ENCODE measurements at regions not wholly inside any gene's neighbourhood (a gene's known extent, or its start where the extent isn't known, plus 50 kb on each side); places are given as distances from the start of the nearest gene placed in this dataset.
"Not testable (repeated sequence)": the region's sequence is repeated elsewhere in the genome, so short reads cannot be mapped to it uniquely, and the experiment has no call there.

DNA sequence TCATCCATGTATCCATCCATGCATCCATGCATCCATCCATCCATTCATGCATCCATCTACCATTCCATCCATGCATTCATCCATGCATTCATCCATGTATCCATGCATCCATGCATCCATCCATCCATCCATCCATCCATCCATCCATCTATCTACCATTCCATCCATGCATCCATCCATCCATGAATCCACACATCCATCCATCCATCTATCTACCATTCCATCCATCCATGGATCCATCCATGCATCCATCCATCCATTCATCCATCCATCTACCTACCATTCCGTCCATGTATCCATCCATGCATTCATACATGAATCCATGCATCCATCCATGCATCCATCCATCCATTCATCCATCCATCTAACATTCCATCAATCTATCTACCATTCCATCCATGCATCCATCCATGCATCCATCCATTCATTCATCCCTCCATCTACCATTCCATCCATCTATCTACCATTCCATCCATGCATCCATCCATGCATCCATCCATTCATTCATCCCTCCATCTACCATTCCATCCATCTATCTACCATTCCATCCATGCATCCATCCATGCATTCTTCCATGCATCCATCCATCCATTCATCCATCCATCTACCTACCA, 257.2 kb downstream of the CRLF2 start:
- DNase-seq (ENCODE audit: low read depth in 2 of 2) = not testable (repeated sequence)

DNA sequence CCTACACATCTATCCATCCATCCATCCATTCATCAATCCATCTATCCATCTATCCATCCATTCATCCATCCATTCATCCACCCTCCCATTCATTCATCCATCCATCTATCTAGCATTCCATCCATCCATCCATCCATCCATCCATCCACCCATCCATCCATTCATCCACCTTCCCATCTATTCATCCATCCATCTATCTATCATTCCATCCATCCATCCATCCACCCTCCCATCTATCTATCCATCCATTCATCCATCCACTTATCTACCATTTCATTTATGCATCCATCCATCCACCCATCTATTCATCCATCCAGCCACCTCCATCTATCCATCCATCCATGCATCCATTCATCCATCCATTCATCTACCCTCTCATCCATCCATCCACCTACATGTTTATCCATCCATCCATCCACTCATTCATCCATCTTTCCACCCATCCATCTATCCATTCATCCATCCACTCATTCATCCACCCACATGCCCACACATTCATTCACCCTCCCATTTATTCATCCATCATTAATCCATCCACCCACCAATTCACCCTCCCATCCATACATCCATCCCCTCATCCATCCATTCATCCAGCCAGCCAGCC, 258.5 kb downstream of the CRLF2 start:
- DNase-seq (ENCODE audit: low read depth in 2 of 2) = no peak

DNA sequence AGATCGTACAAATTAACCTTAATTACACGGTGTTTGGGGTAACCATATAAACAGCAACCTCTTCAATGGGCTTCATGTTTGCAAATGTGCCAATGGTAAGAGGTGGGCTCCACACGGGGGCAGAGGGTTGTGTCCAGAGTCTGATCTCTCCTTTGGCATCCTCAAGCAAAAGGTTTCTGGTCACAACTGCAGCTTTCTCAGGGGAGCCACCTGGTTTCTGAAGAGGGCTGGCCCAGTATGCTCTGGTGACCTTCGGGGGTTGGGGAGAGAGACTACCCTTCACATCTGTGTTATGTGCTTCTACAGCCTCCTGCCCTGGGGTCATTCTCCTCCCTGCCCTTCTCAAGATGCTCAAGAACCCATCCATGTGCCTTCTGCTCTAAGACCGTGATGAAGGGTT, 259.6 kb downstream of the CRLF2 start:
- DNase-seq (ENCODE audit: low read depth in 2 of 2) = no peak

DNA sequence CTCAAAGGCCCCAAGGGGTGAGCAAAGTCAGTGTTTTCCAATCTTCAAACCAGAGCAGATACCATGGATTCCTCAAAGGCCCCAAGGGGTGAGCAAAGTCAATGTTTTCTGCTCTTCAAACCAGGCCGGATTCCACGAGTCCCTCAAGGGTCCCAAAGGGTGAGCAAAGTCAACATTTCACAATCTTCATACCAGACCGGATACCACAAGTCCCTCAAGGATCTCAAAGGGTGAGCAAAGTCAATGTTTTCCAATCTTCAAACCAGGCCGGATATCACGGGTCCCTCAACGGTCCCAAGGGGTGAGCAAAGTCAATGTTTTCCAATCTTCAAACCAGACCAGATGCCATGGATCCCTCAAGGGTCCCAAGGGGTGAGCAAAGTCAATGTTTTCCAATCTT, 265.2 kb downstream of the CRLF2 start:
- not testable (repeated sequence) for DNase-seq (ENCODE audit: low read depth in 2 of 2)

DNA sequence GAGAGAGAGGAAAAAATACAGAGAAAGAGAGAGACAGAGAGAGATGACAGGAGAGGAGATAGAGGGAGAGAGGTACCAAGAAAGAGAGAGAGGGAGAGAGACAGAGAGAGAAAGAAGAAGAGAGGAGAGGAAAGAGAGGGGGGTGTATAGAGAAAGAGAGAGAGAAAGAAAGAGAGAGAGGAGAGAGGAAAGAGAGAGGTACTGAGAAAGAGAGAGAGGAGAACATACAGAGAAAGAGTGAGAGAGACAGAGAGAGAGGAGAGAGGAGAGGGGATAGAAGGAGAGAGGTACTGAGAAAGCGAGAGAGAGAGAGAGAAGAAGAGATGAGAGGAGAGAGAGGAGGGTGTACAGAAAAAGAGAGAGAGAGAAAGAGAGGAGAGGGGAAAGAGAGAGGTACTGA, 269.4 kb downstream of the CRLF2 start:
- no peak for DNase-seq (ENCODE audit: low read depth in 2 of 2)

DNA sequence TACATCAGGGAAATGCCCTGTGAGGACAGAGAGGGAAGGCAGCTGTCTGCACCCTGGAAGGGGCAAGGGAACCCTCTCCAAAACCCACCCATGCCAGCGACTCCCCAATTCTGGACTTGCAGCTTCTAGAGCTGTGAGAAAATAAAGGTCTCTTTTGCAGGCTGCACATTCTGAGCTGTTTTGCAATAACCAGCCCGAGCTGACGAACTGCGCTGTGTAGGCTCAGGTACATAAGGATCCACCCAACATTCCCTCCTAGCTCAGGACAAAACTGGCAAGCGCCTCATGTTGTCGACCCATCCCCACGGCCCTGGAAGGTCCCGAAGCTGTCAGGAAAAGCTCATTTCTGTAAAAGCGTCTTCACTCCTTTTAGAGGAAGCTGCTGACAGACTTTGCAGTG, 271.8 kb downstream of the CRLF2 start:
- DNase-seq (ENCODE audit: low read depth in 2 of 2) = no peak

DNA sequence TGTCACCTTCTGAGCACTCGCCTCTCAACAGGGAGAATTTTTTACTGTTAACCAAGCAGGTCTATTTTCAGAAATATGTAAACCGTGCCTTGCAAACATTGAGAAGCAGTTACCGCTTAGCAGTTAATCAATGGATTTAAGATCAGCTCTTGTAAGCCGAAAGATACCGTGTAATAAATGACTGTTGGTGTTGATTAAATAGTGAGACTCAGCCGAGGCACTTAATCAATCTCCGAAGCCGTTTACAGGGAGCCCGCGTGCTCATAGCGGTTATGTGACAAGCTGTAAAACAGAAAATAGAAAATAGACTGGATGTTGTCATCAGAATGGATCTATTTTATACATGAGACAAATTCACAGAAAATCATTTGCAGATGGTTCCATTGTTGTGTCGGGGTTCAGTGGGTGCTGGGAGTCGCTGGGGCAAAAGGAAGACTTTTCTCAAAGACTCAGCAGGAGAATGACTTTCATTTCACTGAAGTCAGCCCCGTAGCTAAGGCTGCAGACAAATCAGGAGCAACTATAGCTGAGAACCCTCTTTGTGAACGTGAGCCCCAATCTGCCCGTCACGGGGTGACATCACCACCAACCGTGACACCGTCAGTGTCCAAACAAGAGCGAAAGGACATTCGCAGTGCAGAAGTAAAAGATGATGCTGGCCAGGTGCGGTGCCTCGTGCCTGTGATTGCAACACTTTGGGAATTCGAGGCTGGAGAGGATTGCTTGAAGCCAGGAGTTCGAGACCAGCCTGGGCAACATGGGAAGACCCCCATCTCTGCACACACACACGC, 275.3 kb downstream of the CRLF2 start:
- no peak for DNase-seq (ENCODE audit: low read depth in 2 of 2)

DNA sequence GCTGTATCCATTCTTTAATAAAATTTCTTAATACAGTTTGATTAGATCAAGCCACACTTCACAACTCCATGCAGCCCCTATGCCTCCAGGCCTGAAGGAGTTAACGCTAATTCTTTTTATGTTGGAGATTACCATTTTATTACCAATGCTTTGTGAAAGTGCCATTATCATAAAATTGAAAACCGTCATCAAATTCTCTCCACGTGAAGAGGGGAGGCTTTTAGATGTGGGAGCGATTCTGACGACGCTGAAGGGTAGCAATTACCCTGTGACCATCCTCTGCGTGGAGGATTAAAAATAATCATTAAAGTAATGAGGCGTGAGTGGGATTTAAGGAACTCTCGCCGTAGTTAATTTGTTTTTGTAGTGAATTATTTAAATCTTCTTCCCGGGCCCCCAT, 278.8 kb downstream of the CRLF2 start:
- DNase-seq (ENCODE audit: low read depth in 2 of 2) = no peak

DNA sequence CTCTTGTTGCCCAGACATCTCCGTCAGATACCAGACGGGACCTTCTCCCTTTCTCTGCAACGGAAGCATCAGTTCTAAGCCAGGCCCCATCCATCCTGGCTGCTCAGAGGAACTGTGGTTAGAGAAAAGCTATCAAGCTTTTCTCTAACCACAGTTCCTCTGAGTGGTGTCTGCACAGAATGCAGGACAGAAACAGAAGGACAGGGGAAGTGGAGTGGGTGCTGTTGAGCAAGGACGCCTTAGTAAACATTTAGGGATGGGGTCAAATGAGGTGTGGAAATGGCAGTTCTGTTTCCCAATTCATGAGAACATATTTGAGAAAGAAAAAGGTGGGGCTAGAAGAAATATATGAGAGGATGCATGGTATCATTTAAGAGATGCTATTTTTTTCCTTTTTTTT, 283.8 kb downstream of the CRLF2 start:
- DNase-seq (ENCODE audit: low read depth in 2 of 2) = no peak

DNA sequence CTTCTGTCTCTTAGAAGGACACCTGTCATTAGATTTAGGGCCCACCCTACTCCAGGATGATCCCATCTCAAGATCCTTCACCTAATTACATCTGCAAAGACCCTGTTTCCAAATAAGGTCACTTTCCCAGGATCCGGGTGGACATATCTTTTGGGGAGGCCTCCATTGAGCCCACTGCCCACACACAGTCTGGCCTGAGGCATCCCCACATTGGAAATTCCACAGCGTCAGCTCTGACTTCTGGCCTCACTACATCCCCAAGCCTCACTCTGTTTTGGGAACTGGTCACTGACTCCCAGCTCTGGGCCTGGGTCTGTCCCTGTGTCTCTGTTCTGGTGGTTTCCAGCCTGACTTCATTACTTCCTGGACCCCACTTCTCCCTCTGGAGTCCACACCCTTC, 285.5 kb downstream of the CRLF2 start:
- no peak for DNase-seq (ENCODE audit: low read depth in 2 of 2)

DNA sequence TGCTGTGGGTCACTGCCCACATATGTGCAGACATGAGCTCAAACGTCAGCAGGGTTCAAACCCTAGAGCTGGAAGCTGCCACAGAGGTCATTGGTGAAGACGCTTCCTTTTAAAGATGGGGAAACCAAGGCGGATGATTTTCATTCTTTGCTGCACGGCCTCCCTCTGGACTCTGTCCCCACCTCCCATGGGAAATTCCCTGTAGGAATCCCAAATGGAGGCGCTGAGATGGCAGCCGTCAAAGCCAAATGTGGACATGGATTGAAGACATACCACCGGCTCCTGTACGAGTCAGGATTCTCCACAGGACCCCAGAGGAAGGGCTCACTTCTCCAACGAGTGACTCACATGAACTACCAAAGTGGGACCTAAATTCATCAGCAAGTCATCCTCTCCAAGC, 286.4 kb downstream of the CRLF2 start:
- DNase-seq (ENCODE audit: low read depth in 2 of 2) = no peak

DNA sequence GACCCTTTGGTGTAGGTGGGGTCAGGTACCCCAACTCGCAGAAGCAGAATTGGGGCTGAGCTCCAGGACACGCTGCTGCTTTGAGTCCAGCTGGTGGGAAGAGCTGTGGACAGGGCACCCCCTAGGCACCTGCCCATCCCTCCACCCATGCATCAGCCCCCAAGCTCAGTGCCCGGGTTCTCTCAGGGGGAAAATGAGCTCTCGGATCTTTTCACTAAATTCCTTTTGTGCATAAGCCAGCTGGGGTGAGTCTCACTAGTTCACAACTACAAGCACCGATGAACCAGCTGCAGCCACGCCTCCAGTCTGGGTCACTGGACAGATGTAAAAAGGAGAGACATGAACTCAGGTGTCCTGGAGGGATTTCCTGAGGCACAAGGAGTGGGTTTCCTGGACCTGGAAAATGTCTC, 286.8 kb downstream of the CRLF2 start:
- DNase-seq (ENCODE audit: low read depth in 2 of 2) = no peak

DNA sequence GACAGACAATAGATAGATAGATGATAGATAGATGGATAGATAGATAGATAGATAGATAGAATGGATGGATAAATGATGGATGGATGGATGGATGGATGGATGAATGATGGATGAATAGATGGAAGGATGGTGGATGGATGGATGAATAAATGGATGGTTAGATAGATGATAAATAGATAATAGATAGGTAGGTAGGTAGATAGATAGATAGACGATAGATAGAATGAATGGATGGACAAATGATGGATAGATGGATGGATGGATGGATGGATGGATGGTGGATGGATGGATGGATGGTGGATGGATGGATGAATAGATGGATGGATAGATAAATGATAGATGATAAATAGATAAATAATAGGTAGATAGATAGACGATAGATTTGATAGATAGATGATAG, 287.4 kb downstream of the CRLF2 start:
- no peak for DNase-seq (ENCODE audit: low read depth in 2 of 2)

DNA sequence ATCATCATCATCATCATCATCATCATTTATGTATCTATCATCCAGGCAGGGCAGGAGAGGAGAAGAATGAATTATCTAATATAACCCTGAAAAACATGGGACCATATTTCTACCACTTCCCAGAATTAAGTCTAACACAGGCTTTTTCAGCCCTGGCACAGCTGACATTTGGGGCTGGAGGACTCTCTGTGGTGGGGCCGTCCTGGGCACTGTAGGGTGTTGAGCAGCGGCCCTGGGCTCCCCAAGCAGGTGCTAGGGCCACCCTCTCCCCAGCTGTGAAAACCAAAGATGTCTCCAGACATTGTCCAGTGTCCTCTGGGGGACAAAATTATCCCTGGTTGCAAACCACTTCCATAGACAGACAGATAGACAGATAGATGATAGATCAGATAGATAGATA, 288.4 kb downstream of the CRLF2 start:
- no peak for DNase-seq (ENCODE audit: low read depth in 2 of 2)

DNA sequence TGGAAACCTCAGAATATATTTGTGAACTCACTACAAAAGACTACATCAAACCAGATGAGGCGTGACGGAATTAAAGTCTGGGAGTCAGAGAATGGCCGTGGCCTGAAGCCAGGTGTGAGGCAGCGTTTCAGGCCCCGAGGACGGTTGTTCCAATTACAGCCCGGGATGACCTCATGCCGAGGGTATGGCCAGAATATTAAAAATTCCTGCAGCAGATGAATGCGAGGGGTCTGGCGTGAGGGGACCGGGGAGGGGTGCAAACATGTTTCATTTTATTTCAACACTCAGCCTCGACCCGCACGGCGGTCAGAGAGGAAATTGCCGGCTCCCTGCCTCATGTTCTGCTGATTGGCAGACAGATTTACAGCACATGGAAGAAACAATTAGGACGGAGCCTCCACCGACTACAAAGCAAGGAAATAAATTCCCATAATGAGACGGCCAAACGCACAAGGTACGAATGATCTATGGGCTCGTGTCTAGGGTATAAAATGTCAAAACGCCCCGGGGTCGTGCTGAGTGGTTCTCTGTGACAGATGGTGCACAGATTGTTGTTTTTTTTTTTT, 289.7 kb downstream of the SHOX start:
- DNase-seq (ENCODE audit: low read depth in 2 of 2) = no peak

DNA sequence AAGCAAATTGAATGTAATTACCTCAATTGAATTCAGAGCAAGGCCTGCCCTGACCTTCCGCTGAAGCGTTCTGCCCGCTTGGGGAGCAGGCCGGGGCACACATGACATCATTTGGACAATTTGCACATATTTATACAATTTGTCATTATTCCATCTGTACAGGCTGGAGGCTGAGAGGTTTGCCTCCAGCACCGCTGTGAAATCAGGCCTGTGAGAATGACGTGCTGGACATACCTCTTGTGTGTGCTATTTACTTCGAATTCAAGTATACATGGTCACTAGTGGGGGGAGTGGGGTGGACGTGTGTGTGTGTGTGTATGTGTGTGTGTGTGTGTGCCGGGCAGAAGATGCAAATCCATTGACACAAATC, 285.6 kb downstream of the SHOX start:
- DNase-seq (ENCODE audit: low read depth in 2 of 2) = no peak

DNA sequence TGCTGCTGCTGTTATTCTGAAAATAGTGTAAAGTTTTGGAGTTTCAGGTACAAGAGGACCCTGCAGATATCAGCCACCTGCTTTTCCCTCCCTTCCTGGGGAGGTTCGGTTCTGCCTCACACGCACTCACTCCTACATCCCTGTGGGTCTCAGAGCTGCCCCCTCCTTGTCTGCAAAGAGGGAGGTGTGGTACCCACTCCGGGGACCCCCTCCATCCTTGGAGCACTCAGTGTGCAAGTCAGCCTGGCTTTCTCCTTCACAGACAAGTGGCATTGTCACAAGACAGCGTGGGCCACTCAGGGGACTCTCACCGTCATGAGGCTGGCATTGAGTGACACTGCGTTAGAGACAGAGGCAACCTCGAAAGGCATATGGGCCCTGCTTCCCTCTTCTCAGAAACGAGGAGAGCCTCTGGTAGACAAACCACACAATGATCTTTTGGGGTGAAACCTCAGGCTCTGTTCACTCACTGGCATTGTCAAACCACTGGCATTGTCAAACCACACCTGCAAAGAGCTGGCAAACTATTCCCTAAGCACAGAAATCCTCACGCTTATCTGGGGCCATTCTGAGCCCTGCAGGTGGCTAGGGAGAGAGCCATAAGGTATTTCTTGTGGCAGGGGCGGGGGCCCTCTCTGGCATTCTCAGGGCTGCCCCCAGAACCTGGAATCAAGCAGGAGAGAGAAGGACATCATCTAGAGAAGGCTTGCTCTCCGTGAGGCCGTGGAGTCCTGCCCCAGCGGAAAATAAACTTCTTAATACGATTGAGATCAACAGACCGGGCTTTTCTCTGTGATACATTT, 285.0 kb downstream of the SHOX start:
- DNase-seq (ENCODE audit: low read depth in 2 of 2) = no peak

DNA sequence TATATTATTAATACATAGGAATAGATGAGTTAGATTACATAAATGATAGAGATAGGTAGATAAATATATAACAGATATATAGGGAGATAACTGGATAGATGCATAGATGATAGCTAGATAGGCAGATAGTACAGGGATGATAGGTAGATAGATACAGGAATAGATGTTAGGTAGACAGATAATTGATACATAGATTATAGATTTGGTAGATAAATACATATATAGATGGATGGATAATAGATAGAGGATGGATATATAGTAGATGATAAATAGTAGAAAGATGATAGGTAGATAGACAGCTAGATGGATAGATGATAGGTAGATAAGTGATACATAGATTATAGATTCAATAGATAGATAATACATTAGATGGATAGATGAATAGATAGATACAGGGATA, 283.6 kb downstream of the SHOX start:
- no peak for DNase-seq (ENCODE audit: low read depth in 2 of 2)

DNA sequence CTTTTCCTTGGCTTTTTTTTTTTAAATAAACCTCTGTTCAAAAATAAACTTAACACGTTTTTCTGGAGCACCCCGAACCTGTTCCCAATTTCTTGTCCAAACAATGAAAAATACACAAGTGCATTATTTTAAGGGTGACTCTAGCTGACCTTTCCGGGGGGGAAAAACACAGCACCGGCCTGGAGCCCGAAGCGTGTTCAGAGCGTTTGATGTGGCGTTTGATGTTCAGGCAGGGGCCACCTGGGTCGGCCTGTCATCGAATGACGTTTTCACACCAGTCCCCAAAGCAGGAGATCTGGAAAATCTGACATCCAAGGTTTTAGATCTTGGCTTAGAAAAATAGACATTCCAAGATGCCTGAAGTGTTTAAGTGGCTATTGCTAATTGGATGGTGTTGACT, 282.1 kb downstream of the SHOX start:
- no peak for DNase-seq (ENCODE audit: low read depth in 2 of 2)

DNA sequence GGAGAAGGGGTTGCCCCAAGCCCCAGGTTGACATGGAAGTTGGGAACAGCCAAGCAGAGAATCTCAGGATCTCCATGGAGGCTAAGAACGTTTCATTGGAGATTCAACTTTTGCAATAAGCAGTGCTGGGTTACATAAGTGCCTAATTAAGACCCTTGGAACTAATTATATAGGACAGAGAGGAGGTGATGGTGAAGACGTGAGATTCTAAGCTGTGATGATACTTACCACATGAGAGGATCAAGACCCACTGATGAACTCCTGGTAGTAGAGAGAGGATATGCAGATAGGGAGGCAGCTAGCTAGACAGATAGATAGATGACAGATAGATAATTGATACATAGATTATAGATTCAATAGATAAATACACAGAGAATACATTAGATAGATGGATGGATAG, 278.5 kb downstream of the SHOX start:
- not testable (repeated sequence) for DNase-seq (ENCODE audit: low read depth in 2 of 2)

DNA sequence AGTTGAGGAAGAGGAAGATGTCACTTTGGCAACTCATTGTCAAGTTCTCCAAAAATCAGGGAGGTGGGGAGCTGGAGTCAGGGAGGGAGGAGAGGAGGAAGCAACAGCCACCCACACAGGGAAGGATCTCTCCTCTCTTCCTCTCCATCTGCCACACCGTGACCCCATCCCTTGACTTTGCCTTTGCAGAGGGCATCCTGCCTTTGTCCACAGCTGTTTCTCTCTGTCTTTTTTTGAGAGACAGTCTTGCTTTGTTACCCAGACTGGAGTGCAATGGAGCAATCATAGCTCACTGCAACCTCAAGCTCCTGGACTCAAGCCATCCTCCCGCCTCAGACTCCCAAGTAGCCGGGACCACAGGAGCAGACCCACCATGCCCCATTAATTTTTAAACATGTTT, 276.0 kb downstream of the SHOX start:
- DNase-seq (ENCODE audit: low read depth in 2 of 2) = no peak

Measured in dermis microvascular lymphatic vessel endothelial cell (primary cell).